PFSK-1 (cell line): ENCODE measurements at regions not wholly inside any gene's neighbourhood (a gene's known extent, or its start where the extent isn't known, plus 50 kb on each side); places are given as distances from the start of the nearest gene placed in this dataset.

Experiments
- POLR2AphosphoS5 ChIP-seq: IDR thresholded peaks from 2 replicates; pipeline ENCODE4 v1.6.1; 2012; ENCODE audit warnings: low read depth, mild to moderate bottlenecking, control low read depth, low read length, moderate library complexity
- REST ChIP-seq, 2 experiments: IDR thresholded peaks; 2 replicates each; pipeline versions ENCODE4 v1.6.1 to v1.8.0; 2011 to 2012; ENCODE audit warnings: low read depth in 2 of 2, low read length in 2 of 2, control low read depth in 1 of 2, inconsistent platforms in 1 of 2, mild to moderate bottlenecking in 1 of 2, moderate library complexity in 1 of 2; ENCODE audit not compliant: insufficient read depth in 1 of 2
- SIN3A ChIP-seq: IDR thresholded peaks from 2 replicates; pipeline ENCODE4 v1.6.1; 2012; ENCODE audit warnings: mild to moderate bottlenecking, low read length, moderate library complexity, borderline replicate concordance; ENCODE audit not compliant: insufficient read depth
- TAF1 ChIP-seq: IDR thresholded peaks from 2 replicates; pipeline ENCODE4 v1.6.1; 2012; ENCODE audit warnings: low read length, control low read depth, borderline replicate concordance; ENCODE audit not compliant: insufficient read depth

- no peak for TF ChIP-seq REST (IDR thresholded peaks at IDR 0.05; ENCODE audit: insufficient read depth in 1 of 2, low read depth in 2 of 2, low read length in 2 of 2)
- TF ChIP-seq POLR2AphosphoS5: no peak
- TF ChIP-seq SIN3A: no peak
- TF ChIP-seq TAF1: no peak
These were observed 77.4 kb upstream of the NBEA start for GRCh38 chr13:34864671-34865070.
